NCI-H1694 (cell line): ENCODE measurements at regions not wholly inside any gene's neighbourhood (a gene's known extent, or its start where the extent isn't known, plus 50 kb on each side); places are given as distances from the start of the nearest gene placed in this dataset.

Experiments used
- DNase-seq: peaks from one replicate; lab custom pipeline; 2025; lab: John Stamatoyannopoulos, UW

DNA sequence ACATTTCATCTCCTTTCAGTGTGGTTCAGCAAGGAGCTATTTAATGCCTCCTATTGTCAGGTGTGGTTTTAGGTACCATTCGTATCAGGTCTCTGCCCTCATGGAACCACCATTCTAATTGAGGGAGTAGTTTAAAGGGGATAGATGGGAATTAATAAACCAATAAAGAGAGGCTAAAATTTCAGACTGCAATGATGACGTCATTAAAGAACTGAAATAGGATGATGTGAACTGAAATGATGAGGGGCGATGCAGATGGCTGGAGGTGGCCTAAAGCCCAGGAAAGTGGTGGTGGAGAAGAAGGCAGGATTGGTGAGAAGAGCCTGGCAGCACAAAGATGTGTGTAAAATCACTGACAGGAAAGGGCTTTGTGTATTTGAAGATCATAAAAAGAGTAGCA lies 148.9 kb upstream of the RBFOX1 start:
- DNase-seq, result no peak

DNA sequence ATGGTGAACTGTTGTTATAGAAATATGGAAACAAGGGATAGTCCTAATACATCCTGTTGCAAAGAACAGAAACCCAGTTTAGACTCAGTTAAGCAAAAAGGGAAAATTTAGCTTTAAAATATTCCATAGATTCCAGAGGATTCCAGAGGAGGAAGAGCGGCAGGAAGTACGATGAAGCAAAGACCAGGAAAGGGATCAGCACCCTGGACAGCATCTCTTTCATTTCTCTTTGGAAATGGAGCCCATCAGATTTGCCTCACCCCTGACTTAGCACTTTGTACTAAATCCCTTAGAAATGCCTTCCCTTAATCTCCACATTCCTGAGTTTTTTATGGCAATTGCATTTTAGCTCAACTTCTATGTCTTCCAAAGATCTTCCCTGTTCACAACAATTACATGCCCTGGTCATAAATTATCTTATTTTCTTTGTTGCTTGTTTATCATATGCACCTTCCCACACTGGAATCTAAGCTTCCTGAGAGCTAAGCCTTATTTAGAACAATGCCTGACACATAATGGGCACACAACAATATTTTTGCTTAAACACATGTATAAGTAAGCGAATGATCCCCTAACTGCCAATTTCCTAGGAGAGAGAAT lies 150.0 kb upstream of the RBFOX1 start:
- no peak for DNase-seq

DNA sequence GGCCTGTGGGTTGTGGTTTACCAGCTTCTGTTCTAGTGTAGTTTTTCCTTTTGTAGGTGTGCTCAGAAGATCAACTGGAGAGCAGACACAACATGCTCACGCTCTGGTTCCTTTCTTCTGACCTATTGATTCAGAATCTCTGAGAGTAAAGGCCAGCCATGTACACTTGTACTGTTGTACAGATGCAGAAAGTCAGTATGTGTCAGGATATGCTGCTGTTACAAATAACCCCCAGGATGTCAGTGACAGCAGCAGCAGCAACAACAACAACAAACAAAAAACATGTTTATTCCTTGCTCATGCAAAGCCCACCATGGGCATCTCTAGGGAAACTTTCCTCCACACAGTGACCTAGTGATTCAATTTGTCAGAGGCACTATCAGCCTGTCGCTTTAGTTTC lies 154.8 kb upstream of the RBFOX1 start:
- DNase-seq, result no peak

DNA sequence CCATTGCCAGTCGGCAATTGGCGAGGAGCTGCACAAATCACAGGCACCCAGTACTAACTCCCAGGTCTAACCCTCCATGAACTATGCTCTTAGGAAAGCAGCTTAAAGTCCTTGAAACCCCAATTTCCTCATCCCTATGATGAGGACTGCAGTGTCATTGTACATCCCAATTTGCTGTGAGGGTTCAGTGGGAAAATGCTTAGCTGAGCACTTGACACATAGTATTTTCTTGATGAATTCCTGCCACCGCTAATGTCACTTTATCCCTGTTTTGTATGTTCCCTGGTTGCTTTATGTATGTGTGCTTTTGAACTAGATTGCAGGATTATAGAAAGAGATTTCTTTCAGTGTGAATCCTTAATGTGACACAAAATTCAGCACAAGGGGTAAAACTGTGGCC lies 161.5 kb upstream of the RBFOX1 start:
- DNase-seq, result no peak

DNA sequence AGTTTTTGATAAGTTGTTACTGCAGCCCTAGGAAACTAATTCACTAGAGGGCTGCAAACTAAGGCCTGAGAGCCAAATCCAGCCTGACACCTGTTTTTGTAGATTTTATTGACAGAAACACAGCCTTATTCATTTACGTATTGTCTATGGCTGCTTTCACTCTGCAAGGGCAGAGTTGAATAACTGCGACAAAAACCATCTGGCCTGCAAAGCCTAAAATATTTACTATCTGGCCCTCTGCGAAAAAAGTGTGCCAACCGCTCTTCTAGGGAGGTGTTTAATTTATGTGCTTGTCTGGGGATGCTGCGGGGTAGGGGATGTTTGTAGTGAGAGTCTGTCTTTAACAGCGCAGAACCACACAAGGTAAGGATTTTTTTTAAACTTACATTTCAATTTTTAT lies 165.0 kb upstream of the RBFOX1 start:
- DNase-seq, result no peak

DNA sequence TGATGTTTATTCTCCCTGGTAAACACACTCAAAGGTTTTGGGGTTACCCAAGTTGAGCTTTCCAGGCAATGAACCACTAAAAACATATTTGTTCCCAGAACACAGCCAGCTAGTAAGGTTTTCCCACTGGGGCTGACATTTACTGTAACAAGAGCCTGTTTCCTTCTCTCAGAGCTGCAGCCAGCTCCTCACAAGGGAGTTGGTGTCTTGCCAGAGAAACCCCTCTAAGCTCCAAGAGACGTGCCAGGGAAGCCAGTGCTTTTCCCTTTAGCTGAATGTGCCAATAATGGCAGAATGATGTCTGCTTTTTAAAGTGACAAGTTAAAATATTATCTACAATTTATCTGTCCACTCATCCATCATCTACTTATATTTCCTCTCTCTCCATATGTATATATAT lies 170.8 kb upstream of the RBFOX1 start:
- DNase-seq, result no peak

DNA sequence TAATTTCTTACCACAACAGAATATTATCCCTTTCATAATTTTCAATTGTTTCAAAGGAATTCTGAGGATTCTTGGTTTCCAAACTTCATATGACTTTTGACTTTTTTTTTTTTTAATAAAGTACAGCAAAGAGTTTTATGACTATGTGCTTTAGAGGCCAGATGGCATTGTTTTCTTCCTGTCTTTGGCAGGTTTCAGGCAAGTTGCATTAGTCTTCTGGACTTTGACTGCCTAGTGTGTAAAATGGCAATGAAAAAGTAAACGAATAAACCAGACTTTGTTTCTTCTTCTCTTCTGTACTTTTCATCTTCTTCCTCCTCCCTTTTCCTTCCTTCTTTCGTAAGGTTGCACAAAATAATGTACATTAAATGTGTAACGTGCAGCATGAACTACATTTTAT lies 172.6 kb upstream of the RBFOX1 start:
- no peak for DNase-seq

DNA sequence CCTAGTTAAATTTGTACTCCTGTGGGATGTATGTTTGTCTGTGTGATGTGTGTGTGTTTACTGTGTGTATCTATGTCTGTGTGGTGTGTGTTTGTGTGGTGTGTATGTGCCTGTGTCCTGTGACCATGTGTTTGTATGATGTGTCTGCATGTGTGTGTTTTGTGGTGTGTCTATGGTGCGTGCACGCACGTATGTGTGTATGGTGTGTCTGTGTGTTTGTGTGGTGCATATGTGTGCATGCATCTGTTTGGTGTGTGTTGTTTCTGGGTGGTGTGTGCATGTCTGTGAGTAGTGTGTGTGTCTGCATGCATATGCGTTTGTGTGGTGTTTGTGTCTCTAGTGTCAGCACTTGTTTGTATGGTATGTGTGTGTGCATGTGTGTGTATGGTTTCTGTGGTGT lies 174.2 kb upstream of the RBFOX1 start:
- no peak for DNase-seq

DNA sequence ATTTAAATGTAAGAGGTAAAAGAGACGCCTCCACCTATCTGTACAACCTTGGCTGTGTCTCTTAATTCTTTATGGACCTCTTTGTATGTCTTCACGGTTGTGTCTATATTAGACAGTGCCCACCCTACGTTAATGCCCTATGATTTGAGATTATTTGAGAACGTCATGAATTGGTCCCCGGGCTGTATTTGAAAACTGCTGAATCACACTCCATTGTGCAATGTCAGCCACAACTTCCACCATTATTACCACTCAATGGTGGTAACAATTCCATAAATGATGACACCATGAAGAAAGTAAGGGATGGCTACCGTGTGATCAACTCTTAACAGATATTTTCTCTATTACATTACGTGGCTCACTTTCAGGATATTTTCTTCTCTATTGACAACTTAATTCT lies 182.4 kb upstream of the RBFOX1 start:
- no peak for DNase-seq

DNA sequence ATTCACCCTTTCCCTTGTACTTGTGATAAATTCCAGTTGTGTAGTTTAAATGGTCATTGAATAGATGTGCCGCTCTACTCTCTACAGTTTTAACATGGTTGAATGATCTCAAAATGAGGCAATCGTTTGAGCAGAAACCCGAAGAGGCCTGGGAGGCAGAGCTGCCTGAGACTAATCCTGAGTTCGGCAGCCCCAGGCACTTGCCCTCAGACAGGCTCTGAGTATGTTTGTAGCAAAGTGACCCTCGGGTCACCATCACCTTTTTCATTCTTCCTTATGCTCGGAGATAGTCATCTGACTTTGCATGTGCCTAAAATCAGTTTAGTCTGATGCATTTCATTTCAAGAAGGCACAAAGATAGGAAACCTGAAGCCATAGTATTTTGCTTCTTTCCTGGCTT lies 184.0 kb upstream of the RBFOX1 start:
- DNase-seq, result no peak

DNA sequence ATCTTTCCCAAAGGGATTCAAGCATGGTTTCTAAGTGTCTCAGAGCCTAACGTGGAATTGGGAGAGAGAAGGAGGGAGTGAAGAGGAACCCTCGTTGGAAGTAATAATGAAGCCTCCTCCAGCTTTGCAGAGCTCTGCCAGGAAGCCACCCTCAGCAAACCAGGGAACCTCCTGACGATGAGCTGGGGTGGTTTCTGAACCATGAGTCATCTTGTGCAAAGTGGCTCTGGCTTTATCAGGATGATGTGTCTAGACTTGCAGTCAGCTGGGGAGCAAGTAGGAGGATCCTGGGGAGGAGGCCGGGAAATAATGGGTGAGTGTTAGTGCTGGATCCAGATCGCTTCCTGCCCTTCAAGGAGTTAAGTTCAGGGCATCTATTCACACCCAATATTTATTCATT lies 191.7 kb upstream of the RBFOX1 start:
- no peak for DNase-seq

DNA sequence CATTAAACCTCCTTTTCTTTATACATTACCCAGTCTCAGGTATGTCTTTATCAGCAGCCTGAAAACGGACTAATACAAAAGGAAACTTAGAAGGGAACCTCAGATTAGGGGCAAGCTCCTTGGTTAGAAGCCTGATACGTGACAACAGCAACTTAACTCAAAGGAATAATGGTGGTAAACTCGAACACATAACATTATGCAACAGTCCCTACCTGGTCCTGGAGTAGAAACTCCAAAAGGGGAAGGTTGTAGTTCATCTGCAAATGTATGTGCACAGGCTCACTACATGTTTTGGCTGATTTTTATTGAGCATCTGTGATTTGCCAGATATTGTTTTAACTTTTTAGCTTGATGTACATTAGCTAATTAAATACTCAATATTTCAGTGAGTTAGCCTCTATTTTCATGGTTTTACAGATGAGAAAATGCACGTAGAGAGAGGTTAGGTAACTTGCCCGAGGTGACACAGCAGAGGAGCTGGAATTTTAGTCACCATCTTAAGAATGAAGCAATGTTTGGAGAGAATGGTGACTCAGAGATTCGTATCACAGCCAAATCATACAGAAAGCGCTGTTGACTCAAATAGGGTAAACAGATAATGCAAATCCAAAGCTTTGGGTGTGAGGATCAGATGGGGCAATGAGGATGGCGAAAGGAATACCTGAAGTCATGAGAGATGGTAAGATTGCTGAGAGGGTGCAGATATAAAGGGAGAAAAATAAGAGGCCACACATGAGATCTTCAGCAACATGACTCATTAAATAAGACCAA lies 194.9 kb upstream of the RBFOX1 start:
- DNase-seq, result no peak

DNA sequence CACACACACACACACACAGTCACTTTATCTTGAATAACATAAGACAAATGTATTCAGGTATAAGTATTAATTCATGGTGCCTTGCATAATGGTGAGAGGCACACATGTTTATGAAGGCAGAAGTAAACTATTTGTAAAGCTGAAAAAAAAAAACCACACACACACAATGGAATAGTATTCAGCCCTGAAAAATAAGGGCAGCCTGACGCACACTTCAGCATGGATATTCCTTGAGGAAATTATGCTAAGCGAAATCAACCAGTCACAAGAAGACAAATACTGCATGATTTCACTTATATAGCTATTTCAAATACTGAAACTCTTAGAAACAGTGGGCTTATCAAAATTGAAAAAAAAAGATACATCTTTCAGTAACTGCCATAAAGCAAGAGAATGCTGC lies 200.2 kb upstream of the RBFOX1 start:
- no peak for DNase-seq

DNA sequence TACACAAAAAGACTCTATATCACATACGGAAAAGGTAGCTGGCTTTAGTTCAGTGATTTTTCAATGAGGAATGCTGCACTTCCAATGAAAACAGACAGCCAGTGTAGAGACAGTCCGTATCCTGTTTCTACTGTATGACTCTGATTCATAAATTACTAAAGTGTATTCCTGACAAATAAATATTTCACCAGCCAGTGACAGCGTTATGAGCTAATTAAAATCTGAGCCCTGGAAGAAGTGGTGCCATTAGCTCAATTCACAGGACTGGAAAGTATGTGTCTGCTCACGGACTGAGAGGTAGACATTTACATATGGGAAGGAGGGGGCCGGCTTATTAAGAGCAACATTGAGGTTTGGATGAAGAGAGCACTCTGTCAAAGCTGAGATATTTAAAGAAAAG lies 207.9 kb upstream of the RBFOX1 start:
- DNase-seq, result no peak

DNA sequence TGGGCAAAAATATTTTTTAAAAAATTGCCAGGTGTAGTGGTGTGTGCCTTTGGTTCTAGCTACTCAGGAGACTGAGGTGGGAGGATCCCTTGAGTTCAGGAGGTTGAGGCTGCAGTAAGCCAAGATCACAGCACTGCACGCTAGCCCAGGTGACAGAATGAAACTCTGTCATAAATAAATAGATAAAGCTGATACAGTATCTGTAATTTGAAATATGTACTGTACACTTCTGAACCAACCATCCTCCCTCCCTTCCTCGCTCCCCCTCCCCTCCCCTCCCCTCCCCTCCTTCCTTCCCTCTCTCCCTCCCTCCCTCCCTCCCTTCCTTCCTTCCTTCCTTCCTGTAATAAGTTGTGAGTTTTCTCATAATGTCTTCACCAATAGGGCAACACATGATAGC lies 208.4 kb upstream of the RBFOX1 start:
- no peak for DNase-seq

DNA sequence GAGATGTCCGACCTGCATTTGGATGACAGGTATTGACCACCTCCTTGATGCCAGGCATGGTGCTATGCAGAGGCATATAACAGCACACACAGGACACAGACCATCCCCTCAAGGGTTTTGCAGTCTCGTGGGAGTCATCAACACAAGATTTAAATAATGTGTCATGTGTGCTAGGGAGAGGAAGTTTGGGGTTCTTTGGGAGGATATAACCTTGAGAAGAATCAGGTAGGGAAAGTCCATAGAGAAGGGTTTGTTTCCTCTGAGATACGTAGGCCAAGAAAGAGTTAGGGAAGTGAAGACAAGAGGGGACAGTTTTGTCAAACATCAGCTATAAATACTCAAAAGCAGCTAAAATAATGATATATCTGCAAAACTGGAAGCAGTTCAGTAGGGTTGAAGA lies 215.9 kb upstream of the RBFOX1 start:
- DNase-seq, result no peak

DNA sequence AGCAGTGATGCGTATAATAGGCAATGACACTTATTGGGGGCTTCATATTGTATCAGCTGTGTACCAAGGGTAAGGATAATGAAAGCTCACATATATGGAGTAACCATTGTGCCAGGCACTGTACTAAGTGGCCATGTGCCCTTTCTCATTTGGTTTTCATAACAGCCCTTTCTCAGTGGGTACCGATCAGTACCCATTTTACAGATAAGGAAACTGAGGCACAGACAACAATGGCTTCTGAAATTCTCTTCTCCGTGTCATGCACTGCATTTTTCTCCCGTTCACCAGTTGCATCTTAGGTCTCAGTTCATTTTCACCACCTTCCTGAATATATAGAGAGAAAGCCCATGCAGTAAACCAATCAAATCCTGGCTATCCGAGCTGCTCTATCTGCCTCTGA lies 216.7 kb upstream of the RBFOX1 start:
- no peak for DNase-seq

DNA sequence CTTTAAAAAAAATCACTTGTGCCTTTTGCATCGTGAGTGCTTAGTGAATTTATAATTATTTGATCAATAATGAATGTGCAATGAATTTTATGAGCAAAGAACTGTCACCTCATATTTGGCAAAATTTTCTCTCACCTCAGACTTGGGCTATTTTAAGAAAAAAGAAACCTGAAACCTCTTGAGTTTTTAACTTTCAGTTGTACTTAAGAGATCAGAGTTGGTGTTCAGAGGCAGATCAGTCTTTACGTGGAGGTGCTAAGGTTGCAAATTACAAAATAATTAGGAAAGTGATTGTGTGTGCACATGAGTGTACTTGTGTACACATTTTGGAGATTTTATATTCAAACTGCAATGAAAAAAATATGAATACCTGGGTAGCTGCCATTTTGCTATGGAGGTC lies 218.7 kb upstream of the RBFOX1 start:
- DNase-seq, result no peak

DNA sequence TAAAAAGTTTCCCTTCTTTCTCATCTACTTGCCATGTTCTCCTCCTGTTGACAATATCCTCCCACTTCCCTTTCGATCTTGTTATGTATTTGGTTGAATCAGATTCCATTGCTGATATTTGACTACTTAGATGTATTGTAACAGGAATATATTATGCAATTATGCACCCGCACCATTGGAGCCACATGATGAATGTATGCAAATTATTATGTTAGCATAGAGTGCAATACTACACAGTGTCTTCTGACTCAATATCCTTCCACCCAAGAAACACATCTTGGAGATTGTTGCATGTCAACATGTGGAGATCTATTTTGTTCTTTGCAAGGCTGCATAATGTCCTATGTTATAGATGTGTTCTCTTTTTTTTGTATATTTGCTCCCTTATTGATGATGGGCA lies 219.2 kb upstream of the RBFOX1 start:
- DNase-seq, result no peak

DNA sequence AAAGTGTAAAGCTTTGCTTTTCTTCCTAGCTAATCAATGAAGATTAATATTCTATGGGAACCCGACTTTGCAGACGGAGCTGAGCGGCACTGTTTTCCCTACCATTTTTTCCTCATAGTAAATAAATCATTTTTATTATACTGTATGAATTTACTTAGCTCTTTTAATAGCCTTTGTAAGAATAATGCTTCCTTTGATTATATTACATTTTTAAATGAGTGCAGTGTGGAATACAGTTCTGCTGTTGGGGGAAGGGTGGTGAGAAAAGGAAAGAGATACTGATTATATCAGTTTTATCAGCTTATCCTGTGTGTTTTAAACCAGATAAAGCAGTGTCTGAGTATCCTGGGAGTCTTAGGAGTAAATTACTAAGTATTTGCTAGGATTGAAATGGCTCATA lies 221.4 kb upstream of the RBFOX1 start:
- DNase-seq, result no peak

DNA sequence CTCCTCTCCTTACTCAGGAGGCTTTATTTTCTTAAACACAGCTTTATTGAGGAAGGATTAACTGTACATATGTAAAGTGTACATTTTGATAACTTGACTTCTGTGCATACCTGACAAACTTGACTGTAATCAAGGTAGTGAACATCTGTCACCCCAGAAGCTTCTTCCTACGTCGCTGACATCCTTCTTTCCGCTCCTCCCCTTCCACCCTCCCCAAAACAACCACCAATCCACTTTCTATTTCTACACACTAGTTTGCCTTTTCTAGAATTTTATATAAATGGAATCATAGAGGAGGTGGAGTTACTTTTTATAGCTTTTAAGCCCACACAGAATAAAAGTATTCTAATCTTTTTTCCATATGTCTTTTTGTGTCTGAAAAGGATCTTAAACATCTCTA lies 225.2 kb upstream of the RBFOX1 start:
- no peak for DNase-seq

DNA sequence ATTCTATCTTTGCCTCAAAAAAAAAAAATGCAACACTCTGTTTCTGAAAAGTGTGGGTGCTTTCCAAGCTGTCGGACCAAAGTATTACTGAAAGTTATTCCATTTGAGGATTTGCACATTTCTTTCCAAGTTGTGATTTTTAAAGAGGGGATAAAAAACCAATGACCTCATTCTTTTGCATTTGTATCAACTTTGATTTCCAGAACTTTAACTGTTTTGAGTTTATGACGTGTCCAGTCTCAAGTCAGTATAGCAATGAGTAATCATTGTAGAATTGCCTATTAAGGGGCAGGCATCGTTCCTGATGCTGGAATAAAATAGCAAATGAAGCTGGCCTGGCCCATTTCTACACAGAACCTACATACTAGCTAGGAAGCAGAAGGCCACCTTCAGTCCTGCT lies 229.6 kb upstream of the RBFOX1 start:
- no peak for DNase-seq

DNA sequence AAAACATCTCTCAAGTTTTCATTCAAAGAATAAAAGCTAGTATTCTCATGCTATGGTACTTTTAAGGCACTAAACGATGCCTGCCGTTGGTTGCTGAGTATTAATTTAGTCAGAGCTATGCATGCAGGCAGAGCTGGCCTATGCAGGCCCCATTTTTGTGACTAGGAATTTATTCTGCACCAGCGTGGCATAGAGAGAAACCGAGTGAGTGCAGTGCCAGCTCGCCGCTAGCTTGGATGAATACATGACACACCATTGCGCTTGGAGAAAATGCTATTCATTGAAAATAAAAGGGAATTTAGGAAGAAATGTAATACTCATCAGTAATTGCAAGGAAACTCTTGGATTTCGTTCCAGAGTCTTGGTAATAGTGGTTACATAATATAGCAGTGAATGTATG lies 231.6 kb upstream of the RBFOX1 start:
- DNase-seq, result no peak

DNA sequence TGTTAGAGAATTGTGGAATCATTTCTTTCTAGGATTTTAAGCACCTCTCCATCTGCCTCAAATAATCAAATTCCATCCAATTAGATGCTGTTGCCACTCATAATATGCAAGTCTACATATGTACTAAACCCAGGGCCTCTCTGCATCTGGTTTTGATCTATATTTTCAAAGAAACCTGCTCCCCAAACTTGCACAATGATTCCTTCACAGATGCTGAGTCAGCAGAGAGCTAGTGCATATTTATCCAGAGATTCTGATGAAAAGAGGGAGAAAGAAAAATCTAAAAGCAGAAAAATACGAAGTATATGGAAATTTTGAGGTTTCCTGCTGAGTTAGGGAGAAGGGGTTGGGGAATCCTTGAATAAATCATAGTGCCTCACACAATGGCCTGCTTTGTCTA lies 235.1 kb upstream of the RBFOX1 start:
- DNase-seq, result no peak
